ENCODE measurements at regions not wholly inside any gene's neighbourhood (a gene's known extent, or its start where the extent isn't known, plus 50 kb on each side); places are given as distances from the start of the nearest gene placed in this dataset.

GRCh38 chr20:43363506-43363905, 94.2 kb upstream of the SRSF6 start:
- no peaks in the 10 kb centered on the region for H4K20me1 ChIP-seq (ENCODE audit: low read length)
- no peaks in the 10 kb centered on the region for H3K36me3 ChIP-seq (ENCODE audit: low read depth, low read length)
- no peaks in the 10 kb centered on the region for H3K9me2 ChIP-seq (replicated peaks; ENCODE audit: low read length)
- no TSS peak for BruUV-seq (replicated peaks)
- H3K4me3 ChIP-seq (ENCODE audit: low read length): no peak overlapping the region
- H3K9me3 ChIP-seq (ENCODE audit: low read length): no peaks in the 10 kb centered on the region
- intact Hi-C loops (cut with micrococcal nuclease): no loop called here
- ChIA-PET POLR2A (ENCODE audit: unreplicated experiment) (no interaction called here), CTCF (no interaction called here)
- no peak overlapping the region for H3K27ac ChIP-seq (ENCODE audit: low read length)
- no peak overlapping the region for H3K9ac ChIP-seq (ENCODE audit: low read length)
- H3K4me1 ChIP-seq (ENCODE audit: insufficient read depth, low read length): no peaks in the 10 kb centered on the region
- no peak overlapping the region for H3K4me2 ChIP-seq (ENCODE audit: low read length)
- DNase-seq: no peak
- H2AFZ ChIP-seq (ENCODE audit: low read length): no peak overlapping the region
- H3K27me3 ChIP-seq (ENCODE audit: low read length): peaks cover 83% of the 10 kb centered on the region
- no peaks in the 10 kb centered on the region for H3F3A ChIP-seq (ENCODE audit: low read length, unreplicated experiment)
- TF ChIP-seq EZH2 (IDR thresholded peaks at IDR 0.05; ENCODE audit: low read length, unreplicated experiment) (no peak), EZH2phosphoT487 (IDR thresholded peaks at IDR 0.05; ENCODE audit: borderline replicate concordance, low read length) (no peak), CTCF (conservative IDR thresholded peaks at IDR 0.05; ENCODE audit: low read depth, low read length) (no peak)
- no peak for ATAC-seq
- H3K79me2 ChIP-seq (ENCODE audit: low read length): no peaks in the 10 kb centered on the region

GRCh38 chr20:43361526-43361925, 96.2 kb upstream of the SRSF6 start:
- TF ChIP-seq CTCF (conservative IDR thresholded peaks at IDR 0.05; ENCODE audit: low read depth, low read length) (no peak), EZH2 (IDR thresholded peaks at IDR 0.05; ENCODE audit: low read length, unreplicated experiment) (no peak), EZH2phosphoT487 (IDR thresholded peaks at IDR 0.05; ENCODE audit: borderline replicate concordance, low read length) (no peak)
- BruUV-seq (replicated peaks): no TSS peak
- Histone ChIP-seq H3K36me3 (ENCODE audit: low read depth, low read length) (no peaks in the 10 kb centered on the region), H3K4me2 (ENCODE audit: low read length) (no peak overlapping the region), H3K9ac (ENCODE audit: low read length) (no peak overlapping the region), H3K9me3 (ENCODE audit: low read length) (no peaks in the 10 kb centered on the region), H3K4me1 (ENCODE audit: insufficient read depth, low read length) (no peaks in the 10 kb centered on the region), H3K4me3 (ENCODE audit: low read length) (no peak overlapping the region), H3K27me3 (ENCODE audit: low read length) (peaks cover 85% of the 10 kb centered on the region), H4K20me1 (ENCODE audit: low read length) (no peaks in the 10 kb centered on the region), H3K79me2 (ENCODE audit: low read length) (no peaks in the 10 kb centered on the region), H3K9me2 (replicated peaks; ENCODE audit: low read length) (no peaks in the 10 kb centered on the region), H2AFZ (ENCODE audit: low read length) (no peak overlapping the region), H3K27ac (ENCODE audit: low read length) (no peak overlapping the region), H3F3A (ENCODE audit: low read length, unreplicated experiment) (no peaks in the 10 kb centered on the region)
- ChIA-PET POLR2A (ENCODE audit: unreplicated experiment) (no interaction called here), CTCF (no interaction called here)
- no peak for ATAC-seq
- no peak for DNase-seq
- intact Hi-C loops (cut with micrococcal nuclease): no loop called here

GRCh38 chr20:43360016-43360415, 97.7 kb upstream of the SRSF6 start:
- DNase-seq (no peak), ATAC-seq (no peak)
- BruUV-seq (replicated peaks): no TSS peak
- H3K9ac ChIP-seq (ENCODE audit: low read length): no peak overlapping the region
- no peaks in the 10 kb centered on the region for H3K4me1 ChIP-seq (ENCODE audit: insufficient read depth, low read length)
- no peaks in the 10 kb centered on the region for H3K79me2 ChIP-seq (ENCODE audit: low read length)
- CTCF ChIA-PET: no interaction called here
- no peaks in the 10 kb centered on the region for H4K20me1 ChIP-seq (ENCODE audit: low read length)
- intact Hi-C loops (cut with micrococcal nuclease): no loop called here
- H3K4me2 ChIP-seq (ENCODE audit: low read length): no peak overlapping the region
- no peaks in the 10 kb centered on the region for H3K9me2 ChIP-seq (replicated peaks; ENCODE audit: low read length)
- H3F3A ChIP-seq (ENCODE audit: low read length, unreplicated experiment): no peaks in the 10 kb centered on the region
- no peaks in the 10 kb centered on the region for H3K9me3 ChIP-seq (ENCODE audit: low read length)
- H3K27me3 ChIP-seq (ENCODE audit: low read length): peaks cover 82% of the 10 kb centered on the region
- TF ChIP-seq EZH2phosphoT487 (IDR thresholded peaks at IDR 0.05; ENCODE audit: borderline replicate concordance, low read length) (no peak), EZH2 (IDR thresholded peaks at IDR 0.05; ENCODE audit: low read length, unreplicated experiment) (no peak), CTCF (conservative IDR thresholded peaks at IDR 0.05; ENCODE audit: low read depth, low read length) (no peak)
- no peaks in the 10 kb centered on the region for H3K36me3 ChIP-seq (ENCODE audit: low read depth, low read length)
- no peak overlapping the region for H2AFZ ChIP-seq (ENCODE audit: low read length)
- no peak overlapping the region for H3K27ac ChIP-seq (ENCODE audit: low read length)
- H3K4me3 ChIP-seq (ENCODE audit: low read length): no peak overlapping the region
- POLR2A ChIA-PET (ENCODE audit: unreplicated experiment): no interaction called here
